Panc1 (cell line): ENCODE measurements at regions not wholly inside any gene's neighbourhood (a gene's known extent, or its start where the extent isn't known, plus 50 kb on each side); places are given as distances from the start of the nearest gene placed in this dataset.

Experiments
- CTCF ChIP-seq: fragments of 450-650 bp; IDR thresholded peaks from 2 replicates; pipeline ENCODE4 v1.5.1; 2017; ENCODE audit warnings: mild to moderate bottlenecking
- POLR2AphosphoS5 ChIP-seq: IDR thresholded peaks from 2 replicates; pipeline ENCODE4 v1.6.1; 2012; ENCODE audit warnings: mild to moderate bottlenecking, low read depth, low read length, moderate library complexity
- SIN3A ChIP-seq: IDR thresholded peaks from 2 replicates; pipeline ENCODE4 v1.6.1; 2012; ENCODE audit warnings: low read depth, mild to moderate bottlenecking, low read length, moderate library complexity, borderline replicate concordance; ENCODE audit not compliant: insufficient read depth

DNA sequence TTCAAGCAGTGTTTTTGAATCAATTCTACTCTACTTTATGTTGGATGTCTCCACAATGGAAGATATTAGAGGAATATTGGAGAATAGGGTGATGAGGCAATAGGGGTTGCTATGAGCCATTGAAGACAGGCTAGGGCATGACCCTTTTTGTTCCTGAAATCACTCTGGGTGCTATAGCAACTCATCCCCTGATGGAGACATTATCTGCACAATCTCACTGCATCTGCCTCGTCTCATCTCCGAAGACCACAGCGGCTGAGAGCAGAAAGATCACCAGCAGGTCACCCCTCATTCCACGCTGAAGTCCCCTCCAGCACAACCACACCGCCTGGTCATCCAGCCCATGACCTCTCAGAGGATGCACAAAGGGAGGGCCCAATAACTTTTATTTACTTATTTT, 150.4 kb upstream of the TMEM132C start:
- TF ChIP-seq POLR2AphosphoS5 (no peak), SIN3A (no peak), CTCF (no peak)
